DND-41 (cell line): ENCODE measurements at regions not wholly inside any gene's neighbourhood (a gene's known extent, or its start where the extent isn't known, plus 50 kb on each side); places are given as distances from the start of the nearest gene placed in this dataset.

Source experiments
- EZH2 ChIP-seq: IDR thresholded peaks from 3 replicates; pipeline ENCODE4 v1.6.1; 2012; ENCODE audit warnings: borderline replicate concordance, low read depth, mild to moderate bottlenecking, moderate library complexity, low read length, inconsistent platforms; ENCODE audit not compliant: severe bottlenecking
- TF ChIP-seq, protein P1 (sequence below): IDR thresholded peaks from 2 replicates; pipeline ENCODE4 v1.5.1; 2012; ENCODE audit warnings: borderline replicate concordance, low read length, moderate library complexity, mild to moderate bottlenecking; ENCODE audit not compliant: poor library complexity, severe bottlenecking; ENCODE audit errors: extremely low read depth

DNA sequence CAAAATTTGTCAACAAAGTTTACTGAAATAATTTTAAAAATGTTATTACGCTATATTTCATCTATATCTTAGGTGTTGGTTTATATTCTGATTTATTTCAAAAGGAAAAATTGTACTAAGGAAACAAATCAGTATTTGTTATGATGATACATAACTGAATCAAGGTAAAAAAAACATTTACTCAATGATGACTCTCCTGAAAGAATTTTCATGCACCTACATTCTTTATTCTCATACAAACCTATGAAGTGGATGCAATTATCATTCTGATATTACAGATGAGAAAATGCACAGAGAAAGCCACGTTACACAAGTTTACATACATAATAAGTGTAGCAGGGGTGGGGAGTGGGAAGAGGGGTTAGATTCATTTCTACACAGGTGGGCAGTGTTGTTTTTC, 422.4 kb downstream of the DSEL start:
- TF ChIP-seq, protein P1, sequence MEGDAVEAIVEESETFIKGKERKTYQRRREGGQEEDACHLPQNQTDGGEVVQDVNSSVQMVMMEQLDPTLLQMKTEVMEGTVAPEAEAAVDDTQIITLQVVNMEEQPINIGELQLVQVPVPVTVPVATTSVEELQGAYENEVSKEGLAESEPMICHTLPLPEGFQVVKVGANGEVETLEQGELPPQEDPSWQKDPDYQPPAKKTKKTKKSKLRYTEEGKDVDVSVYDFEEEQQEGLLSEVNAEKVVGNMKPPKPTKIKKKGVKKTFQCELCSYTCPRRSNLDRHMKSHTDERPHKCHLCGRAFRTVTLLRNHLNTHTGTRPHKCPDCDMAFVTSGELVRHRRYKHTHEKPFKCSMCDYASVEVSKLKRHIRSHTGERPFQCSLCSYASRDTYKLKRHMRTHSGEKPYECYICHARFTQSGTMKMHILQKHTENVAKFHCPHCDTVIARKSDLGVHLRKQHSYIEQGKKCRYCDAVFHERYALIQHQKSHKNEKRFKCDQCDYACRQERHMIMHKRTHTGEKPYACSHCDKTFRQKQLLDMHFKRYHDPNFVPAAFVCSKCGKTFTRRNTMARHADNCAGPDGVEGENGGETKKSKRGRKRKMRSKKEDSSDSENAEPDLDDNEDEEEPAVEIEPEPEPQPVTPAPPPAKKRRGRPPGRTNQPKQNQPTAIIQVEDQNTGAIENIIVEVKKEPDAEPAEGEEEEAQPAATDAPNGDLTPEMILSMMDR, result no peak
- no peak for TF ChIP-seq EZH2
